GM19438 (cell line): ENCODE measurements at regions not wholly inside any gene's neighbourhood (a gene's known extent, or its start where the extent isn't known, plus 50 kb on each side); places are given as distances from the start of the nearest gene placed in this dataset.
"Not testable (repeated sequence)": the region's sequence is repeated elsewhere in the genome, so short reads cannot be mapped to it uniquely, and the experiment has no call there.

Experiments used
- ATAC-seq: cut with Tn5 transposase; IDR thresholded peaks from one replicate; pipeline ENCODE4 v1.9.1; 2021; ENCODE audit warnings: low read depth; ENCODE audit not compliant: unreplicated experiment

GRCh38 chr6:168948990-168949531, 304.6 kb downstream of the THBS2 start:
- no peak for ATAC-seq

GRCh38 chr6:168948002-168948401, 305.6 kb downstream of the THBS2 start:
- no peak for ATAC-seq

DNA sequence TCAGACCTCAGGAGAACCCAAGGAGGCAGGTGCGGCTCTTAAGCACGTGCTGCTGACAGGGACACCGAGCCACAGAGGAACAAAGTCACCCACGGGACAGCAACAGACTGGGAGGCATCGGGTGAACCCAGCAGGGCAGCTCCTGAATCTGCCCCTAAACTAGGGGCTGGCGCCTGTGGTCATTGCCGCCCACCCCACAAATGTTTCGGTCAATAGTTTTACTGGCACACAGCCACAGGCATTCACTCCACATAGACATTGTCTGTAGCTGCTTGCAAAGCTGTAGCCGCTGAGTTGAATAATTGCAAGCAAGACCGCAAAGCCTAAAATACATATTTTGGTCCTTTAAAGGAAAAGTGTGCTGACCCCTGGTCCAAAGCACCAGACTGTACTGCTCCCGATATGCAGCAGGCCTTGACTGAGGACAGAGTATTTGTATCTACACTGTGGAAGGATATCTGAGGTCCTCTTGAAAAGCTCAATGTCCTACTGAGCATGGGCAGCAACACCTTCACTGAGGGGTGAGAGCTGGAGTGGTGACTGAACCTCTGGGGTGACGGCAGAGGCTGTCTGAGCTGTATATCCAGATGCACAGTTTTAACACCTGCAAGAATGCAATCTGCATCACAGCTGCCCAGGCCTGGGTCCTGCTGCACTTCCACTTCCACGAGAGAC, 310.3 kb downstream of the THBS2 start:
- ATAC-seq = no peak

GRCh38 chr6:168942646-168943045, 311.0 kb downstream of the THBS2 start:
- no peak for ATAC-seq

DNA sequence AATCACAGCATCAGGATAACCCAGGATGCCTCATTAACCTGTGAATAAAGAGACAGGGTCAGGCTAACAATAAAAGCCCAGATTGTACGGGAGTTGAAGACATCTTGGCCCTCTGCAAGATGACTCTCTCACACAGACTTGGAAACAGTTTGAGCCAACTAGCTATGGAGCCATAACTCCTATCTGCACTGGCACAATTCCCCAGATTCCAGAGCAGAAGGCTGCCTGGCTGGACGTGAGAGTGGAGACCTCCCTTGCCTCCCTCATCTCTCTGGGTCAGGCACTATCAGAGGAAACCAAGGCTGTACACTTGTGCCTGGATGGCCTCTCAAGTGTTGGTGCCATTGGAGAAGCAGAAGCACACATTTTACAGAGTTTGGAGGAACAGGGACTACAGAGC, 312.6 kb downstream of the THBS2 start:
- ATAC-seq = no peak

- no peak for ATAC-seq
These were observed 313.9 kb downstream of the THBS2 start for GRCh38 chr6:168939796-168940195.

- no peak for ATAC-seq
These were observed 314.6 kb downstream of the THBS2 start for GRCh38 chr6:168939041-168939440.

DNA sequence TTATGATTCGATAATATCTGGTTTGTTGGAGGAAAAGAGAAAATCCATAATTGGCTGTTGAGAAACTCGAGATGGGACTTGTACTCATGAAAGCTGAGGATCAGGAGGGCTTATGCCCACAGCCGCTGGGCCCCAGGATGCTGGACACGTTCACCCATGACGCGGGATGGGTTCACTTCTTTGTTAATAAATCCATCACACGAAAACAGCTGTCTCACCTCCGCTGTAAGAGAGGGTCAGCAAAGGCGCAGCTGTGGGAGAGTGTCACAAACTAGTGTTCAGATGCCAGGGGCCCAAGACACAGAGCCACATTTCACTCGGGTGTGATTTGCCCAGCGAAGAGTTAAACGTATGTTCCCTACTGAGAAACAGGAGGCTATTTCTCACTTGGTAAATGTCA, 315.1 kb downstream of the THBS2 start:
- no peak for ATAC-seq

- no peak for ATAC-seq
These were observed 316.6 kb downstream of the THBS2 start for GRCh38 chr6:168937054-168937453.

DNA sequence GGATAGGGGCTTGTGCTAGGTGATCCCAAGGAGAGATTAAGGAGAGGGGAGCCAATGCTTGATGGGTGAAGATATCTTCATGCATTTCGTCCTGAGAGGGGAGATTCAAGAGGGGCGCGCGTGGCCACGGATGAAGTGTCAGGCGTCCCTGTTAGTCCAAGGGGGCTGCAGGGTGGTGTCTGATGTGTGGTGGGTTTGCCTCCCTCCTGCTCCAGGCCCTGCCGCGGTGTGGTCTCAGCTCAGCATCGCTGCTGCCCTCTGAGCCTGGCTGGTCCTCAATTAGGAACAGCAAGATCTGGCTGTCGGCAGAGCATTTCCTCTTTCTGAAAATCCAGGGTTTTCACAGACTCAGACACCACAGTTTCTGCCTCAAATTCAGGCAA, 318.0 kb downstream of the THBS2 start:
- no peak for ATAC-seq

- ATAC-seq = no peak
These were observed 318.7 kb downstream of the THBS2 start for GRCh38 chr6:168934660-168935627.

GRCh38 chr6:168932171-168932570, 321.5 kb downstream of the THBS2 start:
- not testable (repeated sequence) for ATAC-seq

DNA sequence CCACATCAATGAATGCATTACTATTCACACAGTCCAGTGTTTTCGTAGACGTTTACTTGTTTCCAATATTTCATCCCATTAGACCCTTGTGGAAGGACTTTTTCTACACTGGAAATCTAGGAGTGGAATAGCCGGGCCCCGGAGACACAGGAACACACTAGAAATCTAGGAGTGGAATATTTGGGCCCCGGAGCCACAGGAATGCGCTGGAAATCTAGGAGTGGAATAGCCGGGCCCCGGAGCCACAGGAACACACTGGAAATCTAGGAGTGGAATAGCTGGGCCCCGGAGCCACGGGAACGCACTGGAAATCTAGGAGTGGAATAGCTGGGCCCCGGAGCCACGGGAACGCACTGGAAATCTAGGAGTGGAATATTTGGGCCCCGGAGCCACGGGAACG, 322.6 kb downstream of the THBS2 start:
- not testable (repeated sequence) for ATAC-seq

- ATAC-seq = no peak
These were observed 323.7 kb downstream of the THBS2 start for GRCh38 chr6:168929871-168930450.

DNA sequence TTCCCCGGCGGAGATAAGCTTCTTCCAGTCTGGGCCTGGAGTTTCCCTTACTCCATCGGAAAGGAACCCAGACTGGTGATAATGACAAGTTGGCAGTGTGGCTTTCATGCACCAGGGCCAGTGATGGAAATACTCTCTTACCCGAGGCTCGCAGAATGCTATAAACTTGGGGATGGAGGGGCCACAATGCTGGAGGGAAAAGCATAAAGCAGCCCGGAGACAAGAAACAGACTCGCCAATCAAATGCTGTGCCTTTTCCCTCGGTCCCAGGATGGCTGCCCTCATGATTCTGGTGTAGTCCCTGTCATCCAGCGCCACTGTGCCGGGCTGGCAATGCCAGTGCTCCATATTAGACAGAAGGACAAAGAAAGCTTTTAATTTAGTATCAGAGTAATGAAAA, 325.6 kb downstream of the THBS2 start:
- ATAC-seq = no peak

DNA sequence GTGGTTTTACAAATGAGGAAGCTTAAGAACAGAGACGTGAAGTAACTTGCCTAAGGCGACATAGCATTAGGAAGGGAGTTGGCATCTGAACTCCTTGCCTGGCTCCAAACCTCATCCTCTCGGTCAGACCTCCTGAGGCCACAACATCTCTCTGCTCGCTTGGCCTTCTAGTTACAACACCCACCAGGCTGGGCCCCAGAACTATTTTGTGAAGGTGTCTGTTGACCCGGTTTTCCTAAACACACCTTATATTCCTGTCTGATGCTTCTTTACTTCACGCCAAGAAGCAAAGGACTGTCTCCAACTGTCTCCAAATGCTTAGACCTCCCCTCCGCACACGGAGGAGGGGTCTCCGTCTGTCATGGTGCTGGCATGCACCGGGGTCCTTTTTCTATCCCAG, 326.6 kb downstream of the THBS2 start:
- ATAC-seq = no peak

DNA sequence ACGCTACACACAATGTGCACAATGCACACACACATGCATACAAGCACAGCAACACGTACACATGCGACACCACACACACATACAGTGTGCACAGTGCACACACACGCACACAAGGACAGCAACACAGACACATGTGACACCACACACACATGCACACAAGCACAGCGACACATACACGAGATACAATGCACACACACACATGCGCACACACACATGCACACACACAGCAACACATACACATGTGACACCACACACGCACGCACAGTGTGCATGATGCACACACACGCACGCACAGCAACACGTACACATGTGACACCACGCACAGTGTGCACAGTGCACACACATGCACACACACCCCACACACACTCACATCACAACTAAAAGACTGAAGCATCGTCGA, 327.3 kb downstream of the THBS2 start:
- ATAC-seq = no peak

- no peak for ATAC-seq
These were observed 328.0 kb downstream of the THBS2 start for GRCh38 chr6:168925671-168926070.

DNA sequence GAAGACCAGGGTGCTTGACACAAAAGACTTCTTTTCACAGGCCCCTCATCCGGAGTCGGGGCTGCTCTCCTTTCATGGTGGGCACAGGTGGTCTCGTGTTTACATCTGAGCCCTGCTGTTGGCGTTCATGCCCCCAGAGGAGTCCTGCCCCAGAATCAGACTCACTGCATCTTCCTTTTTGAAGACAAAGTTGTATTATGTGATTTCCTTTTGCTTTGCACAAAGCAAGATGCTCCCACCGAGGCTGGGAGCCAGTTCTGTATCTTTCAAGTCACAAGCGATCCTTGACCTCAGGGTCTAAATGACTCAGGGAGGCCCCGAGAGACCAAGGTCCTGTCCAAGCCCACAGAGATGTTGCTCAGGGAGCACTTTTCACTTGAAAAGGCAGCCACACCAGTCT, 330.5 kb downstream of the THBS2 start:
- no peak for ATAC-seq

DNA sequence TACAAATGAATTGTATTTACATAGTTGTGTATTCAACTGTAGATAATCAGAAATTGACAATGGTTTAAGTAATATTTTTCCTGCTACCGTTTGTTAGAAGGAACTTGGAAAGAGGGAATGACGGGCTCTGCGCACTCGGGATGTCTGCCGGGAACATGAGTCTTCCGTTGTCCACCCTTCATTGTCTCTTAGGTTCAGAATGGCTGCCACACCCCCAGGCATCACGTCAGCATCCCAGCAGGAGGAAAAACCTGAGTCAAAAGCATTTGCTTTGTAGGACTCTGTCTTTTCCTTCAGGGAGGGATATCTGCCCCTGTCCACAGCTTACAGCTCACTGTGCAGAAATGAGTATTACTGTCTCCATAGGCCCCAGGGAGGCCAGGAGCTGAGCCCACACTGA, 331.2 kb downstream of the THBS2 start:
- ATAC-seq = no peak

DNA sequence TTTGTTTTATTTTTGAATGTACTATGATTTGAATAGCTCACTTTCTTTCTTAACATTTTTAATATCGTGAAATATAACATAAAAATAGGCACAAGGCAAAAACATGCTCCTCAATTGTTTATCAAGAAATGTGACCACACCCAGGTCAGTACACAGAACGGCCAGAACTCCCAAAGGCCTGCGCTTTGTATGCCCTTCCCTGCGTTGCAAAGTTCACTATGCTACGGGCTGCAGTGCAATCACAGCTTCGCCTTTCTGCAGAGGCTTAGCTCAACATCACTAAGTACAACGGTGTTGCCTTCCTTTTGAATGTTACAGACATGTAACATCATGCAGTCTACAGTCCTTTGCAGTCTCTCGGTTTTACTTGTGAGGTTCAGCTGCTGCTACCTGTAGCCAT, 333.4 kb downstream of the THBS2 start:
- no peak for ATAC-seq
